ENCODE measurements at regions not wholly inside any gene's neighbourhood (a gene's known extent, or its start where the extent isn't known, plus 50 kb on each side); places are given as distances from the start of the nearest gene placed in this dataset.

DNA sequence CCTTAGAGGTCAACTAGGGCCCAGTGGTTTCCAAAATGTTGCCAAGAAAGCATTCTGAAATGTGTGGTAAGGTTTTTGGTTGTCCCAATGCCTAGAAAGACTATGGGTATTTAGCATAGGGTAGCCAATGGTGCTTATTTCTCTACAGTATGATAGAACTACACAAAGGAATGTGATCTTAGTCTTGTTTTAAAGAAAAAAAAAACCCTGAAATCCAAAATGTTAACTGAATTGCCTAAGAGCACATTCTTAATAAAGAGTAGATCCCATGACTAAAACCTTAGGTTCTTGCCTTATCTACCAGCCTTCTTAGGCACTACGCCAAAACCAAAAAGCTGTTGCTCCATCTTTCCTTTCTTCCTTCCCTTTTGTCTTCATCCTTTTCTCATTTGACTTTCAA lies 428.2 kb downstream of the MRPL39 start:
- Histone ChIP-seq H2BK5ac (ENCODE audit: low read depth, low read length, poor library complexity, severe bottlenecking) (no peak overlapping the region), H3K79me1 (ENCODE audit: low read depth in 1 of 2, low read length in 2 of 2) (no peaks in the 10 kb centered on the region), H3K27me3 (ENCODE audit: control insufficient read depth, insufficient read depth, low read length) (no peaks in the 10 kb centered on the region), H4K91ac (ENCODE audit: insufficient read depth, low read depth, low read length) (no peak overlapping the region), H3K4me2 (ENCODE audit: low read depth, low read length) (no peak overlapping the region), H4K5ac (ENCODE audit: low read depth, low read length) (no peak overlapping the region), H3K56ac (ENCODE audit: extremely low read depth, insufficient read depth, low read length) (no peak overlapping the region), H3K27ac (ENCODE audit: insufficient read depth, low read length) (no peak overlapping the region), H3K4me3 (ENCODE audit: insufficient read depth, low read depth, low read length) (no peak overlapping the region), H3K4ac (ENCODE audit: low read depth, low read length) (no peak overlapping the region), H3K9ac (ENCODE audit: low read depth, low read length) (no peak overlapping the region), H2BK15ac (ENCODE audit: low read depth, low read length) (no peak overlapping the region), H2BK20ac (ENCODE audit: low read depth, low read length) (no peak overlapping the region), H2BK120ac (ENCODE audit: low read depth, low read length) (no peak overlapping the region), H2AK5ac (ENCODE audit: low read depth, low read length) (no peak overlapping the region), H3K9me3 (ENCODE audit: control insufficient read depth, insufficient read depth, low read length) (no peaks in the 10 kb centered on the region), H4K20me1 (ENCODE audit: insufficient read depth, low read length) (no peaks in the 10 kb centered on the region), H3K9me1 (ENCODE audit: insufficient read depth, low read length) (no peaks in the 10 kb centered on the region), H2AFZ (replicated peaks; ENCODE audit: low read length, poor library complexity) (no peak overlapping the region), H3K23ac (ENCODE audit: low read depth, low read length) (no peak overlapping the region), H3K14ac (replicated peaks; ENCODE audit: low read depth, low read length) (no peak overlapping the region), H3K18ac (ENCODE audit: low read depth, low read length) (no peak overlapping the region), H2AK9ac (replicated peaks; ENCODE audit: low read depth, low read length, poor library complexity) (no peak overlapping the region), H4K8ac (ENCODE audit: low read depth in 2 of 2, low read length in 2 of 2) (no peak overlapping the region), H3K4me1 (ENCODE audit: control insufficient read depth, insufficient read depth, low read length) (no peaks in the 10 kb centered on the region), H3K36me3 (ENCODE audit: control insufficient read depth, insufficient read depth, low read length) (no peaks in the 10 kb centered on the region)
- in situ Hi-C loops (cut with MboI; ENCODE audit: low sequenced_read_pairs), result no loop called here
- intact Hi-C loops (cut with micrococcal nuclease), result no loop called here
- no CpG with 5 or more reads among the region's 1 CpG for WGBS, 2 experiments (ENCODE audit: extremely low coverage in 2 of 2, insufficient read length in 1 of 2)
- POLR2A ChIA-PET (ENCODE audit: unreplicated experiment), result no interaction called here
- TF ChIP-seq MAFK (IDR thresholded peaks at IDR 0.05; ENCODE audit: low read depth, low read length) (no peak), RFX5 (IDR thresholded peaks at IDR 0.05; ENCODE audit: low read depth, low read length) (no peak), RCOR1 (IDR thresholded peaks at IDR 0.05; ENCODE audit: insufficient replicate concordance, low read length) (no peak), MXI1 (IDR thresholded peaks at IDR 0.05; ENCODE audit: borderline replicate concordance, low read depth, low read length) (no peak), BHLHE40 (IDR thresholded peaks at IDR 0.05; ENCODE audit: low read depth, low read length) (no peak), FOS (IDR thresholded peaks at IDR 0.05; ENCODE audit: low read depth, low read length) (no peak), CHD1 (IDR thresholded peaks at IDR 0.05; ENCODE audit: low read depth, low read length) (no peak), USF2 (IDR thresholded peaks at IDR 0.05; ENCODE audit: low read depth, low read length) (no peak), POLR2A (IDR thresholded peaks at IDR 0.05; ENCODE audit: low read depth, low read length) (no peak)
- TF ChIP-seq, protein P1, sequence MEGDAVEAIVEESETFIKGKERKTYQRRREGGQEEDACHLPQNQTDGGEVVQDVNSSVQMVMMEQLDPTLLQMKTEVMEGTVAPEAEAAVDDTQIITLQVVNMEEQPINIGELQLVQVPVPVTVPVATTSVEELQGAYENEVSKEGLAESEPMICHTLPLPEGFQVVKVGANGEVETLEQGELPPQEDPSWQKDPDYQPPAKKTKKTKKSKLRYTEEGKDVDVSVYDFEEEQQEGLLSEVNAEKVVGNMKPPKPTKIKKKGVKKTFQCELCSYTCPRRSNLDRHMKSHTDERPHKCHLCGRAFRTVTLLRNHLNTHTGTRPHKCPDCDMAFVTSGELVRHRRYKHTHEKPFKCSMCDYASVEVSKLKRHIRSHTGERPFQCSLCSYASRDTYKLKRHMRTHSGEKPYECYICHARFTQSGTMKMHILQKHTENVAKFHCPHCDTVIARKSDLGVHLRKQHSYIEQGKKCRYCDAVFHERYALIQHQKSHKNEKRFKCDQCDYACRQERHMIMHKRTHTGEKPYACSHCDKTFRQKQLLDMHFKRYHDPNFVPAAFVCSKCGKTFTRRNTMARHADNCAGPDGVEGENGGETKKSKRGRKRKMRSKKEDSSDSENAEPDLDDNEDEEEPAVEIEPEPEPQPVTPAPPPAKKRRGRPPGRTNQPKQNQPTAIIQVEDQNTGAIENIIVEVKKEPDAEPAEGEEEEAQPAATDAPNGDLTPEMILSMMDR (conservative IDR thresholded peaks at IDR 0.05; ENCODE audit: low read depth, low read length), result no peak
- ATAC-seq (ENCODE audit: low read depth) (no peak), DNase-seq (peak; percentile 30)
- CTCF ChIA-PET, result no interaction called here
- no TSS peak for BruUV-seq (replicated peaks)
- dilution Hi-C loops (cut with HindIII; ENCODE audit: low sequenced_read_pairs, unreplicated experiment), result no loop called here

Measured in IMR-90 (cell line).